Type B pancreatic cell (in vitro differentiated cells): ENCODE measurements at regions not wholly inside any gene's neighbourhood (a gene's known extent, or its start where the extent isn't known, plus 50 kb on each side); places are given as distances from the start of the nearest gene placed in this dataset.

Experiments
- DNase-seq: peaks from one replicate; pipeline ENCODE4 v3.0.0; 2021; ENCODE audit warnings: mixed read lengths; ENCODE audit not compliant: unreplicated experiment; ENCODE audit errors: extremely low spot score
- H3K27ac Mint-ChIP-seq: 2 replicates; pipeline ENCODE4 v1.8.0; 2021; ENCODE audit warnings: mild to moderate bottlenecking, mixed read lengths
- H3K27me3 Mint-ChIP-seq: 2 replicates; pipeline ENCODE4 v1.8.0; 2021; ENCODE audit warnings: mixed read lengths
- H3K36me3 Mint-ChIP-seq: 2 replicates; pipeline ENCODE4 v1.8.0; 2021; ENCODE audit warnings: mixed read lengths
- H3K4me1 Mint-ChIP-seq: one replicate; pipeline ENCODE4 v1.8.0; 2021; ENCODE audit warnings: mixed read lengths; ENCODE audit not compliant: unreplicated experiment
- H3K4me3 Mint-ChIP-seq: 2 replicates; pipeline ENCODE4 v1.8.0; 2021; ENCODE audit warnings: mild to moderate bottlenecking, mixed read lengths
- H3K9me3 Mint-ChIP-seq: 2 replicates; pipeline ENCODE4 v1.8.0; 2021; ENCODE audit warnings: mixed read lengths
- TF ChIP-seq, protein P1 (sequence below): fragments of 200-600 bp; sonication (generic); conservative IDR thresholded peaks from 2 replicates; pipeline ENCODE4 v1.5.0; 2021; ENCODE audit warnings: antibody characterized with exemption, mild to moderate bottlenecking

DNA sequence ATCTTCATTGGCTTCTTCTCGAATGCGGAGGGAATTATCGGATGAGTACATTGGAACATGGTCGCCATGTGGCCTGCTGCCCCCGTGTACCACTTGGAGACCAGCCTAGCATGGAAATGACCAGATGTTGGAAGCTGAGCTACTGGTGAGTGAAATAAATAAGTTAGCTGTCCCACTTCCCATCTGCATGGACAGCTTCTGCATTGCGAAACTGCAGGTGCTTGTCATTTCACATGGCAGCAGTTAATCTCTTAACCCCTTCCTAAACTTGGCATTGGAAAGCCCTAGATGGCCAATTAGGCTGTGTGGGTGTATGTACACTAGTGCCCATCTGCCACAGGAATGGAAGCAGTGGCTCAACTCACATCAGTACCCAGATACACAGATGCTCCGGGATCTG is 246.6 kb upstream of the IL12B start:
- Mint-ChIP-seq H3K27me3 (no peaks in the 10 kb centered on the region), H3K27ac (no peak overlapping the region), H3K4me3 (no peak overlapping the region), H3K9me3 (no peaks in the 10 kb centered on the region), H3K36me3 (no peaks in the 10 kb centered on the region), H3K4me1 (peaks cover 5% of the 10 kb centered on the region)
- TF ChIP-seq, protein P1, sequence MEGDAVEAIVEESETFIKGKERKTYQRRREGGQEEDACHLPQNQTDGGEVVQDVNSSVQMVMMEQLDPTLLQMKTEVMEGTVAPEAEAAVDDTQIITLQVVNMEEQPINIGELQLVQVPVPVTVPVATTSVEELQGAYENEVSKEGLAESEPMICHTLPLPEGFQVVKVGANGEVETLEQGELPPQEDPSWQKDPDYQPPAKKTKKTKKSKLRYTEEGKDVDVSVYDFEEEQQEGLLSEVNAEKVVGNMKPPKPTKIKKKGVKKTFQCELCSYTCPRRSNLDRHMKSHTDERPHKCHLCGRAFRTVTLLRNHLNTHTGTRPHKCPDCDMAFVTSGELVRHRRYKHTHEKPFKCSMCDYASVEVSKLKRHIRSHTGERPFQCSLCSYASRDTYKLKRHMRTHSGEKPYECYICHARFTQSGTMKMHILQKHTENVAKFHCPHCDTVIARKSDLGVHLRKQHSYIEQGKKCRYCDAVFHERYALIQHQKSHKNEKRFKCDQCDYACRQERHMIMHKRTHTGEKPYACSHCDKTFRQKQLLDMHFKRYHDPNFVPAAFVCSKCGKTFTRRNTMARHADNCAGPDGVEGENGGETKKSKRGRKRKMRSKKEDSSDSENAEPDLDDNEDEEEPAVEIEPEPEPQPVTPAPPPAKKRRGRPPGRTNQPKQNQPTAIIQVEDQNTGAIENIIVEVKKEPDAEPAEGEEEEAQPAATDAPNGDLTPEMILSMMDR, result no peak
- no peak for DNase-seq

DNA sequence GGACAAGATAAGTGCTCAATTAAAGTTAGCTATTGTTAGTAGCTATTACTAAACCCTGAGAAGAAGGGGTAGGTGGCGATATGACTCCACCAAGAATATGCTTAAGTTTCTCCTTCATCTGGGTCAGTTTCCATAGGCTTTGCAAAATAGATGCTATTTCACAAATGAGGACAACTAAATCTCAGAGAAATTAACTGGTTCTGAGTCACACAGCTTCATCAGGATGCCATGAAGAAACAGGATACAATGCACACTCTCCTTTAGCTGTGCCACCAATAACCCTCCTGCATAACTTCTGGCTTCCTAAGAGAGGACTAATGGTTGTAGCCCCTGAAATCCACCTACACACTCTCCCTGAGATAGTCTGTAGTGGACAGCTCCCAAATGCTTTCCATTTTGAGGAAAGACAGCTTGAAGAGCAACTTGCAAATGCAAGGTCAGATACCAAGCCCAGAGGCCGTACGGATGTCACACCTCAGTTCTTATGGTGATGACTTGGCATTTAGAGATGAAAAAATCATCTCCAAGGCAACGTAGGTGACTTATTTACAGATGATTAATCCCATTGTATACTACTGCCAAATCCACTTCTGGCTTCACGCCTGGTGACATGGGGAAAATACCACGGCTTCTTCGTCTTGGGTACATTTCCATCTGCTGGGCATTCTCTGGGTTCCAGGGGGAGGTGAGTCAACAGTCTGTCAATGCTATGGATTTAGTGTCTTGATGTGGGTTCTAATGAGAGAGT is 251.4 kb upstream of the IL12B start:
- Mint-ChIP-seq H3K27ac (no peak overlapping the region), H3K27me3 (peaks cover 4% of the 10 kb centered on the region), H3K36me3 (no peaks in the 10 kb centered on the region), H3K4me1 (no peaks in the 10 kb centered on the region), H3K4me3 (no peak overlapping the region), H3K9me3 (no peaks in the 10 kb centered on the region)
- TF ChIP-seq, protein P1, result no peak
- no peak for DNase-seq

DNA sequence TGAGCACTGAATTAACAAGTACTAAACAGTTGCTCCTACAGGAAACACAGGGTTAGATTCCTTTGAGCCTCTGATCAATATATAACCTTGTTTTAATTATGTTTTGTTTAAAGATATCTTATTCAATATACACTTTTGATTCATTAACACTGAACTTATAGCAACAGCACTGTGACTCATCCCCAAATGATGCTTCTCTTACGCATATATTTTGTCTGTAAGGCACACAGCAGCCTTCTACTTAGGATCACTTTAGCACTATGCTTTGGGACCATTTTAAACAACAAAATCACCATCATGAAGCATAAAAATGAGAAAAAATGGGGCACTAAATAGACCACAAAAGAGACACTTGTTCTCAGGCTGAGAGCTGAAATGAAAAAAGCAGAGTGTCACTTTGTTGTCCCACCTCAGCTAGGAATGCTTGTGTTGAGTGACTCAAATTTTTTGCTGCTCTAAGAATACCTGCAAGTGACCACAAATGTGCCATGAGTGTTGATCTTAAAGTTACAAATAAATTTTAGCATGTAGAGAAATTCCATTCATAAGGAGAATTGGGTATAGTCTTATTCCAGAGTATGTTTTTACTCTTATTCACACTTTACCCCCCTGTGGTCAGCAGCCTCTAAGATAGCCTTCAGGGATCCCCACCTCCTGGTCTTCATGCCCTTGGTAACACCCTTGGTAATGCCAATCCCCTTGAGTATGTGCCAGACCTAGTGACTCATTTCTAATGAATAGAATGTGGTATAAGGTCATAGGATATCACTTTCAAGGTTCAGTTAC is 252.7 kb upstream of the IL12B start:
- Mint-ChIP-seq H3K9me3 (no peaks in the 10 kb centered on the region), H3K36me3 (no peaks in the 10 kb centered on the region), H3K4me3 (no peak overlapping the region), H3K27ac (no peak overlapping the region), H3K4me1 (no peaks in the 10 kb centered on the region), H3K27me3 (peaks cover 8% of the 10 kb centered on the region)
- TF ChIP-seq, protein P1, result no peak
- DNase-seq, result no peak

DNA sequence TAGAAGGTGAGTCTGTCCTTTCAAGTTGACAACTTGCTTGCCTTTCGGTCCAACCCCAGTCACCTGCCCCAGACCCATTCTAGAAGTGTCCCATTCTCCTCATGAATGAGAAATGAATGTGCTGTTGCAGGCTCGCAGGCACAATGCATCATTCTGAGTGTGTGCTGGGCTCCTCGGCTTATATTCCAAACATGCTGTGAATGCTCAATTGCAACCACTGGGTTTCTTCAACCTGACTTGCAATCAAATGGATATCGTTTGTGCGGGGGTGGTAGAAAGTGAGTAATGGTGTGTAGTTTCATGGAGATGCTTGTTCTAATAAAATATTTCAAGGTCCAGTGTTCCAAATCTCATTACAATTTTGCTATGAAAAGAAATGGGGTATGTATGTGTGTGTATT is 256.6 kb upstream of the IL12B start:
- no peaks in the 10 kb centered on the region for H3K4me1 Mint-ChIP-seq
- H3K36me3 Mint-ChIP-seq, result no peaks in the 10 kb centered on the region
- no peak overlapping the region for H3K4me3 Mint-ChIP-seq
- TF ChIP-seq, protein P1, result no peak
- H3K27ac Mint-ChIP-seq, result no peak overlapping the region
- H3K9me3 Mint-ChIP-seq, result no peaks in the 10 kb centered on the region
- DNase-seq, result no peak
- H3K27me3 Mint-ChIP-seq, result peaks cover 11% of the 10 kb centered on the region

DNA sequence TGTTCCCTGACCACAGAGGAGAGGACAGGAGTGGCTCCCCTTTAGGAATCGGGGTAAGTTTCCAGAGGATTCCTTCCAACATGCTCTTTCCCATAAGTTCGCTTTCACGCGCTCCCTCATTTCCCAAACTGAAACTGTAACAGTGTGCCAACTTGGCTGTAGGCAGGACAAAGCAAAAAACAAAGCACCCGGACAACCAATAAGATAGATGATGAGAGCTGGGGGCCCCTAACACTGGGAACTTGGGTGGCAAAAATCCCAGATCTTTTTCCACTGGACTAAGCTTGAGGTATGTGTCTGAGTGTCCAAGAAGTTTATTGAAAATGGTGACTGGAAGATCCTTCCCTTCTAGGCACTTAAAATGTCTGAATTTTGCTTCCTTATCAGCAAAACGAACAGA is 258.7 kb upstream of the IL12B start:
- no peak for DNase-seq
- no peak overlapping the region for H3K4me3 Mint-ChIP-seq
- H3K27ac Mint-ChIP-seq, result no peak overlapping the region
- H3K36me3 Mint-ChIP-seq, result no peaks in the 10 kb centered on the region
- TF ChIP-seq, protein P1, result no peak
- H3K9me3 Mint-ChIP-seq, result no peaks in the 10 kb centered on the region
- H3K4me1 Mint-ChIP-seq, result no peaks in the 10 kb centered on the region
- peaks cover 11% of the 10 kb centered on the region for H3K27me3 Mint-ChIP-seq
